DOHH2 (cell line): ENCODE measurements at regions not wholly inside any gene's neighbourhood (a gene's known extent, or its start where the extent isn't known, plus 50 kb on each side); places are given as distances from the start of the nearest gene placed in this dataset.

Experiments used
- H3F3A ChIP-seq: fragments of 200-600 bp; sonication (generic), shearing (Covaris generic); 2 replicates; pipeline ENCODE4 v1.6.0; 2016; ENCODE audit warnings: antibody characterized with exemption, mild to moderate bottlenecking; ENCODE audit not compliant: control insufficient read depth, insufficient read depth
- H3K27ac ChIP-seq: fragments of 200-600 bp; sonication (generic); 2 replicates; pipeline ENCODE4 v1.5.1; 2014; ENCODE audit warnings: low read depth, mild to moderate bottlenecking, low read length, moderate library complexity
- H3K27me3 ChIP-seq: fragments of 200-600 bp; sonication (generic); 2 replicates; pipeline ENCODE4 v1.6.1; 2014; ENCODE audit warnings: mild to moderate bottlenecking, low read length, mixed read lengths; ENCODE audit not compliant: control insufficient read depth
- H3K36me3 ChIP-seq: fragments of 200-600 bp; sonication (generic); 2 replicates; pipeline ENCODE4 v1.6.1; 2014; ENCODE audit warnings: mild to moderate bottlenecking, low read length, moderate library complexity, mixed read lengths; ENCODE audit not compliant: control insufficient read depth
- H3K4me1 ChIP-seq: fragments of 200-600 bp; sonication (generic); 2 replicates; pipeline ENCODE4 v1.6.1; 2014; ENCODE audit warnings: mild to moderate bottlenecking, low read length, mixed read lengths; ENCODE audit not compliant: control insufficient read depth
- H3K4me2 ChIP-seq: fragments of 200-600 bp; sonication (generic); 2 replicates; pipeline ENCODE4 v1.6.0; 2014; ENCODE audit warnings: mild to moderate bottlenecking, low read length, moderate library complexity
- H3K4me3 ChIP-seq: fragments of 200-600 bp; sonication (generic); 2 replicates; pipeline ENCODE4 v1.5.1; 2014; ENCODE audit warnings: mild to moderate bottlenecking, low read length, mixed read lengths
- H3K79me2 ChIP-seq: fragments of 200-600 bp; sonication (generic); 2 replicates; pipeline ENCODE4 v1.6.1; 2014; ENCODE audit warnings: mild to moderate bottlenecking, low read length, mixed read lengths; ENCODE audit not compliant: control insufficient read depth
- H3K9me2 ChIP-seq: fragments of 200-600 bp; sonication (generic); replicated peaks from 2 replicates; pipeline ENCODE4 v1.6.1; 2014; ENCODE audit warnings: mild to moderate bottlenecking, low read length, mixed read lengths; ENCODE audit not compliant: control insufficient read depth
- H3K9me3 ChIP-seq: fragments of 200-600 bp; sonication (generic); 2 replicates; pipeline ENCODE4 v1.6.1; 2014; ENCODE audit warnings: antibody characterized with exemption, low read length, mixed read lengths; ENCODE audit not compliant: control insufficient read depth, insufficient read depth
- H4K20me1 ChIP-seq: fragments of 200-600 bp; sonication (generic); 2 replicates; pipeline ENCODE4 v1.6.0; 2014; ENCODE audit warnings: low read depth, mild to moderate bottlenecking, antibody characterized with exemption, low read length, moderate library complexity; ENCODE audit not compliant: control insufficient read depth, insufficient read depth
- EZH2phosphoT487 ChIP-seq: fragments of 200-600 bp; sonication (generic); IDR thresholded peaks from 2 replicates; pipeline ENCODE4 v1.6.1; 2017; ENCODE audit warnings: borderline replicate concordance, mild to moderate bottlenecking, antibody characterized with exemption, low read length, moderate library complexity, mixed read lengths
- TF ChIP-seq, protein P1 (sequence below): fragments of 200-600 bp; sonication (generic); IDR thresholded peaks from one replicate; pipeline ENCODE4 v1.5.1; 2014; ENCODE audit warnings: antibody characterized with exemption, mild to moderate bottlenecking, low read depth, low read length; ENCODE audit not compliant: poor library complexity, severe bottlenecking

DNA sequence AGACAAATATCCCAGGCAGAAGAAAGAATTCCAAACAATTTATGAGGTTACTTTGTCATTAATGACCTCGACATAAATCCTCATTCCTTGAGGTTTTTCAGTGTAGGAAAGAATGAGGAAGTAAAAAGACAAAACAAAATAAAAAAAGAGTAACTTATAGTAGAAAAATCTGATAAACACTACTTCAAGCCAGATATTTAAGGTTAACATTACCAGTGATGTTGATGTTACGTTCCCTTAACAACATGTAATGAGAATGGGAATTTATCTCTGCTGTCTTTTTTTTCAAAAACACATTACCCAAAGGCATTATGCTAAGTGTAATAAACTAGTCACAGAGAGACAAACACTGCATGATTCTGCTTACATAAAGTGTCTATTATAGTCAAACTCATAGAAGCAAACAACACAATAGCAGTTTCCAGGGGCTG lies 935.1 kb downstream of the SLITRK1 start:
- Histone ChIP-seq H3K79me2 (no peaks in the 10 kb centered on the region), H3K36me3 (no peaks in the 10 kb centered on the region), H3K4me3 (no peak overlapping the region), H3K4me1 (no peaks in the 10 kb centered on the region), H3F3A (no peaks in the 10 kb centered on the region), H3K9me3 (no peaks in the 10 kb centered on the region), H3K4me2 (no peak overlapping the region), H3K27ac (no peak overlapping the region), H4K20me1 (no peaks in the 10 kb centered on the region), H3K27me3 (no peaks in the 10 kb centered on the region), H3K9me2 (no peaks in the 10 kb centered on the region)
- TF ChIP-seq, protein P1, sequence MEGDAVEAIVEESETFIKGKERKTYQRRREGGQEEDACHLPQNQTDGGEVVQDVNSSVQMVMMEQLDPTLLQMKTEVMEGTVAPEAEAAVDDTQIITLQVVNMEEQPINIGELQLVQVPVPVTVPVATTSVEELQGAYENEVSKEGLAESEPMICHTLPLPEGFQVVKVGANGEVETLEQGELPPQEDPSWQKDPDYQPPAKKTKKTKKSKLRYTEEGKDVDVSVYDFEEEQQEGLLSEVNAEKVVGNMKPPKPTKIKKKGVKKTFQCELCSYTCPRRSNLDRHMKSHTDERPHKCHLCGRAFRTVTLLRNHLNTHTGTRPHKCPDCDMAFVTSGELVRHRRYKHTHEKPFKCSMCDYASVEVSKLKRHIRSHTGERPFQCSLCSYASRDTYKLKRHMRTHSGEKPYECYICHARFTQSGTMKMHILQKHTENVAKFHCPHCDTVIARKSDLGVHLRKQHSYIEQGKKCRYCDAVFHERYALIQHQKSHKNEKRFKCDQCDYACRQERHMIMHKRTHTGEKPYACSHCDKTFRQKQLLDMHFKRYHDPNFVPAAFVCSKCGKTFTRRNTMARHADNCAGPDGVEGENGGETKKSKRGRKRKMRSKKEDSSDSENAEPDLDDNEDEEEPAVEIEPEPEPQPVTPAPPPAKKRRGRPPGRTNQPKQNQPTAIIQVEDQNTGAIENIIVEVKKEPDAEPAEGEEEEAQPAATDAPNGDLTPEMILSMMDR = no peak
- TF ChIP-seq EZH2phosphoT487 = no peak

DNA sequence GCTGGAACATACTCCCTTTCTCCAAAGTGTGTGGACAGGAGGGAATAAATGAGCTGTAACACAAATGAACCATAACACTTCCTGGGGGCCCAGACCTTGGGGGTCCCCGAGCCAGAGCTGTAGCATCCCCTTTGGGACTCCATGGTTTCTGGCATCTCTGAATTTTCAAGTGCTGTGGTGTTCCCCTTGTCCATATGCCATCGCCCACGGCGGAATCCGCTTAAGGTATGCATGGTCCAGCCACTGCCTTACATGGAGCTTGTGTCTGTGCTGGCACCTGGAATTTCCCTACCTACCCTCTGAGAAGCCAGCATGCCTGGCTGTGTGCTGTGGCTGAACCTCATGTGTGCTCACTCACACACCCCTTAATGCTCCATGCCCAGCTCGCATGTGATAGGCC lies 943.6 kb downstream of the SLITRK1 start:
- Histone ChIP-seq H3K27me3 (no peaks in the 10 kb centered on the region), H3K9me3 (peaks cover 4% of the 10 kb centered on the region; the same call in 1 of the 2 replicates), H3K4me2 (no peak overlapping the region), H3K9me2 (no peaks in the 10 kb centered on the region), H3K36me3 (no peaks in the 10 kb centered on the region), H3K4me3 (no peak overlapping the region), H3F3A (no peaks in the 10 kb centered on the region), H3K79me2 (no peaks in the 10 kb centered on the region), H4K20me1 (no peaks in the 10 kb centered on the region), H3K27ac (no peak overlapping the region), H3K4me1 (no peaks in the 10 kb centered on the region)
- TF ChIP-seq, protein P1 = no peak
- no peak for TF ChIP-seq EZH2phosphoT487

DNA sequence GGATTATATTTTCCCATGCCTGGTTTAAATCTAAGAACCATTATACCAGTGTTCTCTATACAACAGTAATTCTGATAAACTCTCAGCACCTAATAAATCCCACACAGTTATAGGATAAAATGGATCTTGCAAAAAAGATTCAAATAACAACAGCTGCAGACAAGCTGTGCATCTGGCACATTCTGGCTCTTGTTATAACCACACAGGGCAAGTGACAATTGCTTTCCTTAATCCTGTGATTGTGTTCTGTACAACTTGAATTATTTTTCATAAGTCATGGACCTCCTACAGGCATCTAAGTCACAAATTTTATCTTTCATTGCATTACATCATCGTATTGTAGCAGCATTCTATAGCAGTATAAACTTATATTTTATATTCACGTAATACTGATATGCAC lies 948.3 kb downstream of the SLITRK1 start:
- H3F3A ChIP-seq = no peaks in the 10 kb centered on the region
- H3K4me2 ChIP-seq = no peak overlapping the region
- H3K4me1 ChIP-seq = no peaks in the 10 kb centered on the region
- no peaks in the 10 kb centered on the region for H3K36me3 ChIP-seq
- H3K27me3 ChIP-seq = no peaks in the 10 kb centered on the region
- H3K27ac ChIP-seq = no peak overlapping the region
- no peak overlapping the region for H3K4me3 ChIP-seq
- H3K9me2 ChIP-seq = no peaks in the 10 kb centered on the region
- peaks cover 4% of the 10 kb centered on the region; the same call in 1 of the 2 replicates for H3K9me3 ChIP-seq
- TF ChIP-seq EZH2phosphoT487 = no peak
- TF ChIP-seq, protein P1 = no peak
- H4K20me1 ChIP-seq = no peaks in the 10 kb centered on the region
- H3K79me2 ChIP-seq = no peaks in the 10 kb centered on the region

DNA sequence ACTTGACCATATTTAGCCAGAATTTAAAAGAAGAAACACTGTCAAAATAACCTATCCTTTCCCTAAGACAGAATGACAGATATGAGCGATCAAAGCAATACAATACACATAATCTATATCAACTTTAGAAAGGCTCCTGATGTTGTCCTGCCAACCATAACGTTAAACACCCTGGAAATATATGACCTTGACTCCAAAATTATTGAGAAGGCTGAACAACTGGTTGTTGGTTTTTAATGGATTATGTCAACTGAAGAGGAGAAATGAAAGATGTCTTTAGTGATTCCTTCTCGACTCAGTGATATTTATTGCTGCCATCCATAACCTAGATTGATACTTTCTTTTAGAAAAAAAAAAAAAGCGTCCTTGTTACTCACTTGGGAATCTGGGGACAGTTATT lies 957.2 kb downstream of the SLITRK1 start:
- Histone ChIP-seq H3K36me3 (no peaks in the 10 kb centered on the region), H3K9me3 (no peaks in the 10 kb centered on the region), H3F3A (no peaks in the 10 kb centered on the region), H3K4me2 (no peak overlapping the region), H3K9me2 (no peaks in the 10 kb centered on the region), H3K27ac (no peak overlapping the region), H3K4me3 (no peak overlapping the region), H3K4me1 (no peaks in the 10 kb centered on the region), H3K27me3 (no peaks in the 10 kb centered on the region), H4K20me1 (no peaks in the 10 kb centered on the region), H3K79me2 (no peaks in the 10 kb centered on the region)
- no peak for TF ChIP-seq EZH2phosphoT487
- TF ChIP-seq, protein P1 = no peak
